ENCODE measurements at regions not wholly inside any gene's neighbourhood (a gene's known extent, or its start where the extent isn't known, plus 50 kb on each side); places are given as distances from the start of the nearest gene placed in this dataset.

GRCh38 chr10:44809647-44810046 is 101.5 kb upstream of the TMEM72 start:
- Histone ChIP-seq H3K27me3 (no peaks in the 10 kb centered on the region), H2AFZ (replicated peaks) (no peak overlapping the region), H3K36me3 (no peaks in the 10 kb centered on the region), H3K9me3 (ENCODE audit: low read depth) (no peaks in the 10 kb centered on the region), H4K20me1 (ENCODE audit: low read depth) (no peaks in the 10 kb centered on the region), H3F3A (ENCODE audit: low read depth) (no peaks in the 10 kb centered on the region), H3K4me2 (no peak overlapping the region), H3K9ac (no peak overlapping the region), H3K27ac (no peak overlapping the region), H3K79me2 (ENCODE audit: low read depth) (no peaks in the 10 kb centered on the region), H3K4me3 (no peak overlapping the region), H3K4me1 (no peaks in the 10 kb centered on the region)
- DNase-seq (ENCODE audit: low spot score) = peak; percentile 53
- Mint-ChIP-seq H3K27me3 (ENCODE audit: insufficient read depth, low read depth) (no peaks in the 10 kb centered on the region), H3K27ac (no peak overlapping the region), H3K4me1 (peaks cover under 1% of the 10 kb centered on the region), H3K9me3 (no peaks in the 10 kb centered on the region), H3K36me3 (no peaks in the 10 kb centered on the region), H3K4me3 (no peak overlapping the region)
- TF ChIP-seq, protein P1, sequence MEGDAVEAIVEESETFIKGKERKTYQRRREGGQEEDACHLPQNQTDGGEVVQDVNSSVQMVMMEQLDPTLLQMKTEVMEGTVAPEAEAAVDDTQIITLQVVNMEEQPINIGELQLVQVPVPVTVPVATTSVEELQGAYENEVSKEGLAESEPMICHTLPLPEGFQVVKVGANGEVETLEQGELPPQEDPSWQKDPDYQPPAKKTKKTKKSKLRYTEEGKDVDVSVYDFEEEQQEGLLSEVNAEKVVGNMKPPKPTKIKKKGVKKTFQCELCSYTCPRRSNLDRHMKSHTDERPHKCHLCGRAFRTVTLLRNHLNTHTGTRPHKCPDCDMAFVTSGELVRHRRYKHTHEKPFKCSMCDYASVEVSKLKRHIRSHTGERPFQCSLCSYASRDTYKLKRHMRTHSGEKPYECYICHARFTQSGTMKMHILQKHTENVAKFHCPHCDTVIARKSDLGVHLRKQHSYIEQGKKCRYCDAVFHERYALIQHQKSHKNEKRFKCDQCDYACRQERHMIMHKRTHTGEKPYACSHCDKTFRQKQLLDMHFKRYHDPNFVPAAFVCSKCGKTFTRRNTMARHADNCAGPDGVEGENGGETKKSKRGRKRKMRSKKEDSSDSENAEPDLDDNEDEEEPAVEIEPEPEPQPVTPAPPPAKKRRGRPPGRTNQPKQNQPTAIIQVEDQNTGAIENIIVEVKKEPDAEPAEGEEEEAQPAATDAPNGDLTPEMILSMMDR (IDR thresholded peaks at IDR 0.05) = peak; percentile 43
- TF ChIP-seq EZH2 (IDR thresholded peaks at IDR 0.05) (no peak), EZH2phosphoT487 (IDR thresholded peaks at IDR 0.05) (no peak)

- Histone ChIP-seq H3K4me2 (no peak overlapping the region), H3K4me1 (no peaks in the 10 kb centered on the region), H3K36me3 (no peaks in the 10 kb centered on the region), H3K27ac (no peak overlapping the region), H2AFZ (replicated peaks) (no peak overlapping the region), H3K4me3 (no peak overlapping the region), H3K79me2 (ENCODE audit: low read depth) (no peaks in the 10 kb centered on the region), H3K9ac (no peak overlapping the region), H3K27me3 (no peaks in the 10 kb centered on the region), H4K20me1 (ENCODE audit: low read depth) (no peaks in the 10 kb centered on the region), H3K9me3 (ENCODE audit: low read depth) (no peaks in the 10 kb centered on the region), H3F3A (ENCODE audit: low read depth) (no peaks in the 10 kb centered on the region)
- Mint-ChIP-seq H3K4me3 (no peak overlapping the region), H3K4me1 (no peaks in the 10 kb centered on the region), H3K9me3 (no peaks in the 10 kb centered on the region), H3K27ac (no peak overlapping the region), H3K27me3 (ENCODE audit: insufficient read depth, low read depth) (no peaks in the 10 kb centered on the region), H3K36me3 (no peaks in the 10 kb centered on the region)
- no peak for DNase-seq (ENCODE audit: low spot score)
- TF ChIP-seq EZH2 (IDR thresholded peaks at IDR 0.05) (no peak), EZH2phosphoT487 (IDR thresholded peaks at IDR 0.05) (no peak)
- TF ChIP-seq, protein P1 (IDR thresholded peaks at IDR 0.05) = no peak
Measured at GRCh38 chr10:44811072-44811471, 100.1 kb upstream of the TMEM72 start.

- Histone ChIP-seq H3K27ac (no peak overlapping the region), H4K20me1 (ENCODE audit: low read depth) (no peaks in the 10 kb centered on the region)
Measured at GRCh38 chr10:44813201-44813600, 97.9 kb upstream of the TMEM72 start.

GRCh38 chr10:44814929-44815328 is 96.2 kb upstream of the TMEM72 start:
- H3K9ac ChIP-seq = no peak overlapping the region
- H3K9me3 ChIP-seq (ENCODE audit: low read depth) = no peaks in the 10 kb centered on the region
- no peaks in the 10 kb centered on the region for H3K79me2 ChIP-seq (ENCODE audit: low read depth)
- no peak overlapping the region for H3K4me3 ChIP-seq
- H3K27ac Mint-ChIP-seq = no peak overlapping the region
- no peaks in the 10 kb centered on the region for H3K36me3 Mint-ChIP-seq
- H3K9me3 Mint-ChIP-seq = no peaks in the 10 kb centered on the region
- no peak overlapping the region for H3K4me2 ChIP-seq
- no peak overlapping the region for H2AFZ ChIP-seq (replicated peaks)
- no peak overlapping the region for H3K27ac ChIP-seq
- H3K27me3 ChIP-seq = no peaks in the 10 kb centered on the region
- H3K4me3 Mint-ChIP-seq = no peak overlapping the region
- TF ChIP-seq EZH2 (IDR thresholded peaks at IDR 0.05) (no peak), EZH2phosphoT487 (IDR thresholded peaks at IDR 0.05) (no peak)
- TF ChIP-seq, protein P1 (IDR thresholded peaks at IDR 0.05) = no peak
- no peaks in the 10 kb centered on the region for H4K20me1 ChIP-seq (ENCODE audit: low read depth)
- peaks cover 3% of the 10 kb centered on the region for H3K4me1 Mint-ChIP-seq
- no peaks in the 10 kb centered on the region for H3F3A ChIP-seq (ENCODE audit: low read depth)
- H3K4me1 ChIP-seq = no peaks in the 10 kb centered on the region
- DNase-seq (ENCODE audit: low spot score) = no peak
- H3K36me3 ChIP-seq = no peaks in the 10 kb centered on the region
- no peaks in the 10 kb centered on the region for H3K27me3 Mint-ChIP-seq (ENCODE audit: insufficient read depth, low read depth)

More at GRCh38 chr10:44813201-44813600, 97.9 kb upstream of the TMEM72 start:
- H3F3A ChIP-seq (ENCODE audit: low read depth) = no peaks in the 10 kb centered on the region
- H3K9me3 Mint-ChIP-seq = no peaks in the 10 kb centered on the region
- no peak for TF ChIP-seq EZH2 (IDR thresholded peaks at IDR 0.05)
- H3K27me3 Mint-ChIP-seq (ENCODE audit: insufficient read depth, low read depth) = no peaks in the 10 kb centered on the region
- H3K27ac Mint-ChIP-seq = no peak overlapping the region
- H3K4me3 Mint-ChIP-seq = no peak overlapping the region
- no peaks in the 10 kb centered on the region for H3K36me3 Mint-ChIP-seq
- no peaks in the 10 kb centered on the region for H3K27me3 ChIP-seq
- no peak overlapping the region for H2AFZ ChIP-seq (replicated peaks)
- no peak for DNase-seq (ENCODE audit: low spot score)
- H3K9me3 ChIP-seq (ENCODE audit: low read depth) = no peaks in the 10 kb centered on the region
- no peaks in the 10 kb centered on the region for H3K4me1 Mint-ChIP-seq
- H3K4me3 ChIP-seq = no peak overlapping the region
- H3K4me1 ChIP-seq = no peaks in the 10 kb centered on the region
- no peak overlapping the region for H3K4me2 ChIP-seq
- H3K36me3 ChIP-seq = no peaks in the 10 kb centered on the region
- no peaks in the 10 kb centered on the region for H3K79me2 ChIP-seq (ENCODE audit: low read depth)
- H3K9ac ChIP-seq = no peak overlapping the region
